GM12891 (cell line): ENCODE measurements at regions not wholly inside any gene's neighbourhood (a gene's known extent, or its start where the extent isn't known, plus 50 kb on each side); places are given as distances from the start of the nearest gene placed in this dataset.

Source experiments
- DNase-seq: peaks from one replicate; pipeline ENCODE4 v3.0.0; 2011; ENCODE audit warnings: low spot score; ENCODE audit not compliant: insufficient read length
- FAIRE-seq: peaks from 2 replicates; lab custom pipeline; 2011; peaks lifted over from hg19 to GRCh38; lab: Jason Lieb, UNC
- PAX5 ChIP-seq: IDR thresholded peaks from 2 replicates; pipeline ENCODE4 v1.6.1; 2011; ENCODE audit warnings: low read length, moderate library complexity, mild to moderate bottlenecking; ENCODE audit not compliant: insufficient read depth, severe bottlenecking
- POLR2A ChIP-seq: IDR thresholded peaks from 2 replicates; pipeline ENCODE4 v1.6.1; 2011; ENCODE audit warnings: low read depth, low read length, control low read depth
- POLR2AphosphoS5 ChIP-seq: IDR thresholded peaks from 2 replicates; pipeline ENCODE4 v1.6.1; 2011; ENCODE audit warnings: low read depth, low read length, control low read depth
- POU2F2 ChIP-seq: IDR thresholded peaks from 2 replicates; pipeline ENCODE4 v1.6.1; 2011; ENCODE audit warnings: low read depth, mild to moderate bottlenecking, control low read depth, low read length, moderate library complexity
- SPI1 ChIP-seq: IDR thresholded peaks from 2 replicates; pipeline ENCODE4 v1.6.1; 2011; ENCODE audit warnings: low read depth, low read length, control low read depth
- TAF1 ChIP-seq: IDR thresholded peaks from 2 replicates; pipeline ENCODE4 v1.6.1; 2011; ENCODE audit warnings: low read depth, low read length, control low read depth

DNA sequence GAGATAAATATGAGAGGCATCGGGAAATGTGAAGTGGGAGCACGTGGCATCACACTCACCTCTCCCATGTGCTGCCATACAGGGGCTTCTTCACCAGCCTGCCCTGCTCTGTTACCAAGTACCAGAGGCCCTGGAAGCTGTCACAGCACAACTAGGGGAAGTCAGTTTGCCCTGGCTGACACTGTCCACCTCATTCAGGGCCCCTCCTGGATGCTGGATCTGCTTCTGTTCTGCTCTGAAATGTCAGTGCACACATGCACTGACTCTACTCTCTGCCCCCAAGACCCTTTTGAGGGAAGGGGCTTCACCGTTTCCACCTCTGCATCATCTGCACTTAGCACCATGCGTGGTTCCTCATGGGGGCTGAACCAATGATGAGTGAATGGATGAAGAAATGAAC, 311.1 kb downstream of the EN1 start:
- FAIRE-seq = no peak
- DNase-seq = no peak
- no peak for TF ChIP-seq TAF1
- no peak for TF ChIP-seq POU2F2
- TF ChIP-seq POLR2AphosphoS5 = no peak
- no peak for TF ChIP-seq PAX5
- TF ChIP-seq SPI1 = no peak
- no peak for TF ChIP-seq POLR2A

- TF ChIP-seq POLR2AphosphoS5 = no peak
- peak; percentile 60 for TF ChIP-seq SPI1
- TF ChIP-seq PAX5 = no peak
- no peak for TF ChIP-seq TAF1
- TF ChIP-seq POU2F2 = no peak
- no peak for TF ChIP-seq POLR2A
- DNase-seq = no peak
- FAIRE-seq = no peak
These were observed 311.6 kb downstream of the EN1 start for GRCh38 chr2:118535818-118536212.

DNA sequence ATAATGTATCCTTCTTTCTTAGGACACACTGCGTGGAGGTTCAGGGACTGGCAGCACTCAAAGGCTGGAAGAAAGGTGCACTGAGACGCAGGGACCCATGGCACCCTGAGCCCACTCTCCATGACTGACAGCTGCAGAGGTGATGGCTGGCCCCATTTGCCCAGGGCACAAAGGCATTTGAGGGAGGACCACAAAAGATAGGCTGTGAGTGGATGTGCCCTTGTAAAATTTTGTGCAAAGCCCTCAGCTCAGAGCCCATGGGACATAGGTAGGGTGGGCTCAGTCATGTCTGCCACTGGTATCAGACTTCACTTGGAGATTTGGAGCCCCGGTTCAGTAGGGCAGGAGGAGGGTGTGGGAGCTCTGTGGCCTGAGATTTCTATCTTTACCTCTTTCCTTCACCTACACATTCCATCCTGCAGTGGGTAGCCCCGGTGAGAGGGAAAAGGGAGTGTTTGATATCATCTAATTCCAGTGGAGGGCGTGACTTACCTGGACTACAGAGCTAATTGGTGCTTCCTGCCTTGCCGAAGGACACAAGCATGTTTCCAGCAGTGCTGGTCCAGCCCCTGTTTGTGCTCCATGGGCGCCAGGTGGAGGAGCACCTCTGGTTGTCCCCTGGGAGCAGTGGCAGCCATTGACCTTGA, 312.2 kb downstream of the EN1 start:
- FAIRE-seq = no peak
- no peak for TF ChIP-seq PAX5
- TF ChIP-seq SPI1 = no peak
- TF ChIP-seq POLR2AphosphoS5 = no peak
- no peak for TF ChIP-seq TAF1
- TF ChIP-seq POLR2A = no peak
- no peak for TF ChIP-seq POU2F2
- DNase-seq = no peak

- DNase-seq = no peak
- TF ChIP-seq TAF1 (no peak), SPI1 (no peak), POU2F2 (no peak), PAX5 (no peak), POLR2A (no peak), POLR2AphosphoS5 (no peak)
- no peak for FAIRE-seq
These were observed 316.5 kb downstream of the EN1 start for GRCh38 chr2:118530976-118531375.

DNA sequence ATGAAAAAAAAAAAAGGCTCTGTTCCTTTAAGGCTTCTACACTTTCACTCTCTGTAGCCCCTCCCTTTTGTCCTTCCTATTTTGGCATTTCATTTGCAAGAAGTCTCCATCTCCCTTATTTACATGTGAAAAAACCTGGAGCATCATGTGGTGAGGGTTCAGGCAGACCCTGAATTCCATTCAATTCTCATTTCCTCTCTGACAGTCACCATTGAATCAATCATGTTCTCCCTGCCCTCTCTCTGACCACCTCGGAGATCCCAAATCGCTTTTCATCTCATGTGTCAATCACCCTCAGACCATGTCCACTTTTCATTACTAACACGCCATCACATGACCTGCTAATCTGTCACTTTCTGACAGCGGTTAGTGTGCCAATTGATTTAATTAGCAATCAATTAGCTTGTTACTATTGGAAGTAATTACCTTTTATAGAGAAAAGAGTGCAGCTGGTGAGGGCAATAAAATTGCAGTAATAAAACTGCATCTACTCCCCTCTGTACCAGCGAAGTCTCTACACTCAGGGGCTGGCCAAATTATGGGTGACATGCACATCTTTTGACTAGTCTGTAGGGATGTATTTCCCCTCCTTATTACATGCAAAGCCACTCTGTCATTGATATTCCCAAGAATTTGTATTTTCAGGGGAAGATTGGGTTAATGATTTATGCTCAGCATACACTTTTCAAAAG, 317.4 kb downstream of the EN1 start:
- no peak for TF ChIP-seq TAF1
- TF ChIP-seq PAX5 = no peak
- no peak for TF ChIP-seq POLR2AphosphoS5
- TF ChIP-seq POU2F2 = no peak
- no peak for TF ChIP-seq POLR2A
- TF ChIP-seq SPI1 = no peak
- DNase-seq (no peak), FAIRE-seq (no peak)

- FAIRE-seq (no peak), DNase-seq (no peak)
- TF ChIP-seq POLR2A (no peak), SPI1 (no peak), POLR2AphosphoS5 (no peak), POU2F2 (no peak), PAX5 (no peak), TAF1 (no peak)
These were observed 319.9 kb downstream of the EN1 start for GRCh38 chr2:118527571-118527970.

DNA sequence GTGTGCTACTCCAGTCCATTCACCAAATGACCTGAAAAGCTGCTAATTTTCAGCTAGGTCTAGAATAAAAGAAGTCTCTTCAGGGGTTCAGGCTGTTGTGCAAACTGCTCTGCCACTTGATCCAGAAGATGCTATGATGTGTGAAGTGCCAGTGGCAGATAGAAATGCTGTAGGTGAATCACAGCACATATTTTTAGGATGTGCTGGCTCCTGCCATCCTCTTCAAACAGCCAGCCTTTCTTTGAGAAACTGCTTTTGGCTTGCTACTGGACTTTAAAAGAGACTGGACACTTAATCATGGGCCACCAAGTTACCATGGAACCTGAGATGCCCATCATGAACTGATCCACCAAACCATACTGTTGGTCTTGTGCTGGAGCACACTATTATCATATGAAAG, 322.1 kb downstream of the EN1 start:
- TF ChIP-seq POU2F2 (no peak), TAF1 (no peak), SPI1 (no peak)
- no peak for FAIRE-seq

DNA sequence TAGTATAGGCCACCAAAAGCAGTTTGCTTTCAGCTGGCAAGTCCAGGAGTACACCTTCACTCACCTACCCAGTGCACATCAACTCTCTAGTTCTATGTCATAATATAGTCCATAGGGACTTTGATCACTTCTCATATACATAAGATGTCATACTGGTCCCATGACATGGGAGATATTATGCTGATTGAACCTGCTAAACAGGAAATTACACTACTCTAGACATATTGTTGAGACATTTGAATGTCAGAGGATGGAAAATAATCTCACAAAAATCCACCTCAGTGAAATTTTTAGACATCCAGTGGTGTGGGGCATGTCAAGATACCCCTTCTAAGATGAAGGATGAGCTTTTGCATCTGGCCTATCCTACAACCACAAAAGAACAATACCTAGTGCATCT, 322.5 kb downstream of the EN1 start:
- DNase-seq (no peak), FAIRE-seq (no peak)
- no peak for TF ChIP-seq PAX5
- no peak for TF ChIP-seq POLR2A
- TF ChIP-seq TAF1 = no peak
- TF ChIP-seq SPI1 = no peak
- no peak for TF ChIP-seq POU2F2
- TF ChIP-seq POLR2AphosphoS5 = no peak

More for the DNA sequence above, 322.1 kb downstream of the EN1 start:
- DNase-seq = no peak

DNA sequence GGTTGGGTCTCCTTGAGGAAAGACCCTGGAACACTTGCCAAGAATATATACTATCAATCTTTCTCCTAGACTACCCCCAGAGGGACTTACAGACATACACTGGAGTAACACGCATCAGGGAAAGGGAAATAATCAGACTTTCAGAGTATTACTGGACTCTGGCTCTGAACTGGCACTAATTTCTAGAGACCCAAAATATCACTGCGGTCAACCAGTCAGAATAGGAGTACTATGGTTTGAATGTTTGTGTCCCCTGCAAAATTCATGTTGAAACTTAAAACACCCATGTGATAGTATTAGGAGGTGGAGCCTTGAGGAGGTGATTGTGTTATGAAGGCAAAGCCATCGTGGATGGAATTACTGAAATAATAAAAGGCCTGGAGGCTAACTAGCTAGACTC, 323.7 kb downstream of the EN1 start:
- FAIRE-seq = no peak
- DNase-seq = no peak
- TF ChIP-seq POLR2AphosphoS5 = no peak
- TF ChIP-seq TAF1 = no peak
- no peak for TF ChIP-seq PAX5
- TF ChIP-seq POLR2A = no peak
- no peak for TF ChIP-seq SPI1
- no peak for TF ChIP-seq POU2F2
